BJ (cell line): ENCODE measurements at regions not wholly inside any gene's neighbourhood (a gene's known extent, or its start where the extent isn't known, plus 50 kb on each side); places are given as distances from the start of the nearest gene placed in this dataset.

Experiments
- CTCF ChIA-PET: fragments of 350-600 bp; formaldehyde crosslinking; extraction: SDS; loops from one replicate; lab custom pipeline; 2021; ENCODE audit warnings: antibody characterized with exemption, inconsistent platforms; lab: Yijun Ruan, JAX
- POLR2A ChIA-PET: fragments of 300-600 bp; sonication (Branson Sonifier 250); formaldehyde crosslinking; extraction: SDS; loops from one replicate; lab custom pipeline; 2021; ENCODE audit warnings: antibody characterized with exemption; lab: Charles Lee
- DNase-seq: peaks from one replicate; pipeline ENCODE4 v3.0.0-alpha.2; 2011; ENCODE audit warnings: low read depth
- H3K27me3 ChIP-seq: 2 replicates; pipeline ENCODE4 v1.6.0; 2011; ENCODE audit warnings: low read length; ENCODE audit not compliant: control insufficient read depth, insufficient read depth
- H3K36me3 ChIP-seq: 2 replicates; pipeline ENCODE4 v1.5.1; 2011; ENCODE audit warnings: low read length; ENCODE audit not compliant: control insufficient read depth, insufficient read depth
- H3K4me3 ChIP-seq: 2 replicates; pipeline ENCODE4 v1.5.1; 2011; ENCODE audit warnings: low read depth, mild to moderate bottlenecking, control low read depth, low read length
- TF ChIP-seq, protein P1 (sequence below): IDR thresholded peaks from 2 replicates; pipeline ENCODE4 v1.5.1; 2011; ENCODE audit warnings: low read depth, mild to moderate bottlenecking, control low read depth, inconsistent platforms, low read length, moderate library complexity; ENCODE audit not compliant: insufficient read depth

- CTCF ChIA-PET = interaction anchor here (1.3 kb wide), 1 partner anchor 247 kb away, joined by 3 read pairs; no protein-coding TSS in a partner anchor
- Histone ChIP-seq H3K36me3 (no peaks in the 10 kb centered on the region), H3K27me3 (no peaks in the 10 kb centered on the region; the same call in 1 of the 2 replicates), H3K4me3 (no peak overlapping the region)
- POLR2A ChIA-PET = no interaction called here
- TF ChIP-seq, protein P1, sequence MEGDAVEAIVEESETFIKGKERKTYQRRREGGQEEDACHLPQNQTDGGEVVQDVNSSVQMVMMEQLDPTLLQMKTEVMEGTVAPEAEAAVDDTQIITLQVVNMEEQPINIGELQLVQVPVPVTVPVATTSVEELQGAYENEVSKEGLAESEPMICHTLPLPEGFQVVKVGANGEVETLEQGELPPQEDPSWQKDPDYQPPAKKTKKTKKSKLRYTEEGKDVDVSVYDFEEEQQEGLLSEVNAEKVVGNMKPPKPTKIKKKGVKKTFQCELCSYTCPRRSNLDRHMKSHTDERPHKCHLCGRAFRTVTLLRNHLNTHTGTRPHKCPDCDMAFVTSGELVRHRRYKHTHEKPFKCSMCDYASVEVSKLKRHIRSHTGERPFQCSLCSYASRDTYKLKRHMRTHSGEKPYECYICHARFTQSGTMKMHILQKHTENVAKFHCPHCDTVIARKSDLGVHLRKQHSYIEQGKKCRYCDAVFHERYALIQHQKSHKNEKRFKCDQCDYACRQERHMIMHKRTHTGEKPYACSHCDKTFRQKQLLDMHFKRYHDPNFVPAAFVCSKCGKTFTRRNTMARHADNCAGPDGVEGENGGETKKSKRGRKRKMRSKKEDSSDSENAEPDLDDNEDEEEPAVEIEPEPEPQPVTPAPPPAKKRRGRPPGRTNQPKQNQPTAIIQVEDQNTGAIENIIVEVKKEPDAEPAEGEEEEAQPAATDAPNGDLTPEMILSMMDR = no peak
- DNase-seq = no peak
Observed at GRCh38 chr1:228979774-228980173, 244.5 kb downstream of the RHOU start.

DNA sequence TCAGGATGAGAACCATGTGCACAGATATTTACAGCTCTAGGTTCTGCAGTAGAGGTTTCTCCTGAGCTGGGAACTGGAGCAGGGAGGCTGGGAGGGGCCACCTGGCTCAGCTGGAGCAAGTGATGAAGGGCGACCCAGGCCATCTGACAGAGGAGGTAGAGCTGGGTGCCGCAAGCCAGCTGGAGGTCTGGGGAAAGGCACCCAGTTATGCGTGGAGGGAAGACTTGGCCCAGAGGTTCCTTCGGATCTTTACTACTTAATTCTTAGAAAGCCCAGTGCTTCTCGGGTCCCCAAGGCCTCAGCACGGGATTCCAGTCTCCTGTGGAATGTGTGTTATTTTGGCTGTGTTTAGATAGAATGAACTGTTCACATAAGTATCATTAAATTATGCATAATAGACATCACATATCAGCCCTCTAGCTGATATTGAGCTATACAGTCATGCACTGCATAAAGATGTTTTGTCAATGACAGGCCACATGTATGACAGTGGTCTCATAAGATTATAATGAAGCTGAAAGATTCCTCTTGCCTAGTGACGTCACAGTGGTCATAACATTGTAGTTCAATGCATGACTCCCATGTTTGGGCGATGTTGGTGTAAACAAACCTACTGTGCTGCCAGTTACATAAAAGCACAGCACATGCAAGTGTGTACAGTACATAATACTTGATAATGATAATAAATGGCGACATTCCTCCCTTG lies 245.1 kb downstream of the RHOU start:
- no peak overlapping the region for H3K4me3 ChIP-seq
- DNase-seq = no peak
- no peaks in the 10 kb centered on the region for H3K36me3 ChIP-seq
- no peaks in the 10 kb centered on the region; the same call in 1 of the 2 replicates for H3K27me3 ChIP-seq
- CTCF ChIA-PET = interaction anchor here (1.3 kb wide), 1 partner anchor 247 kb away, joined by 3 read pairs; no protein-coding TSS in a partner anchor
- TF ChIP-seq, protein P1 = no peak
- POLR2A ChIA-PET = no interaction called here

- TF ChIP-seq, protein P1 = no peak
Observed at GRCh38 chr1:228982637-228983036, 247.4 kb downstream of the RHOU start.

GRCh38 chr1:228983231-228983660 lies 248.0 kb downstream of the RHOU start:
- POLR2A ChIA-PET = no interaction called here
- DNase-seq = no peak
- no peak overlapping the region for H3K4me3 ChIP-seq
- no peaks in the 10 kb centered on the region; the same call in 1 of the 2 replicates for H3K27me3 ChIP-seq
- TF ChIP-seq, protein P1 = no peak
- CTCF ChIA-PET = no interaction called here
- H3K36me3 ChIP-seq = no peaks in the 10 kb centered on the region

More at GRCh38 chr1:228982637-228983036, 247.4 kb downstream of the RHOU start:
- Histone ChIP-seq H3K27me3 (no peaks in the 10 kb centered on the region; the same call in 1 of the 2 replicates), H3K4me3 (no peak overlapping the region), H3K36me3 (no peaks in the 10 kb centered on the region)
- no peak for DNase-seq
- CTCF ChIA-PET = no interaction called here
- POLR2A ChIA-PET = no interaction called here

DNA sequence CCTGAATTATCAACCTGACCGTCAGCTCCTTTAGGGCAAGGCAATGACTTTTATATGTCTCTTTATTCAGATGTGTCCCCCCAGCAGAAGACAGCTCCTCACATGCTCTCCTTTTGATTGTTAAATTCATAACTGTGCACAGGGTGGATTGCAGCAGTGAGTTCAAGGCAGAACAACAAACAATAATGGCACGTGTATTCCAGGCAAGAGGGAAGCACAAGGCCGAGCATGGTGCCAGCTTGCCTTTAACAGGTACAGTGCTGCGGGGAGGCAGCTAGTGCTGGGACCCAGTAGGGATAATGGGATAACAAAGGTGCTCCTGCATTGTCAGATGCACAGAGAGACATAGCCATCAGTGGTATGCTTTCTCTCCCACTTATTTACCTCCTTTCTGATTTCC lies 248.4 kb downstream of the RHOU start:
- TF ChIP-seq, protein P1 = no peak
- ChIA-PET POLR2A (no interaction called here), CTCF (interaction anchor here (1.1 kb wide), 1 partner anchor 14 kb away, joined by 3 read pairs; no protein-coding TSS in a partner anchor)
- no peaks in the 10 kb centered on the region for H3K36me3 ChIP-seq
- H3K4me3 ChIP-seq = no peak overlapping the region
- H3K27me3 ChIP-seq = no peaks in the 10 kb centered on the region; the same call in 1 of the 2 replicates
- DNase-seq = no peak
